Natural killer cell (primary cell): ENCODE measurements at regions not wholly inside any gene's neighbourhood (a gene's known extent, or its start where the extent isn't known, plus 50 kb on each side); places are given as distances from the start of the nearest gene placed in this dataset.
"Not testable (repeated sequence)": the region's sequence is repeated elsewhere in the genome, so short reads cannot be mapped to it uniquely, and the experiment has no call there.

Source experiments
- ATAC-seq, 3 donors: fragments of 150-1000 bp in 2 of 3; fragments of 200-7000 bp in 1 of 3; cut with Tn5 transposase; 1 replicate in 1 of 3; 2 replicates in 2 of 3; pipeline ENCODE4 v1.10.0; 2021; ENCODE audit warnings: mild to moderate bottlenecking in 2 of 3, moderate library complexity in 2 of 3
- DNase-seq, 2 donors: peaks; one replicate each; pipeline versions ENCODE4 v3.0.0 to v3.0.0-alpha.2; 2013 to 2021; ENCODE audit warnings: mixed read lengths in 1 of 2
- H3K27ac ChIP-seq: one replicate; pipeline ENCODE4 v1.5.1; 2013; ENCODE audit warnings: mild to moderate bottlenecking, low read length
- H3K27me3 ChIP-seq: one replicate; pipeline ENCODE4 v1.6.1; 2013; ENCODE audit warnings: low read length; ENCODE audit not compliant: control insufficient read depth, insufficient read depth
- H3K36me3 ChIP-seq: one replicate; pipeline ENCODE4 v1.6.1; 2013; ENCODE audit warnings: low read length; ENCODE audit not compliant: control insufficient read depth, insufficient read depth
- H3K4me1 ChIP-seq: one replicate; pipeline ENCODE4 v1.6.1; 2013; ENCODE audit warnings: low read length; ENCODE audit not compliant: control insufficient read depth, insufficient read depth
- H3K4me3 ChIP-seq: one replicate; pipeline ENCODE4 v1.5.1; 2013; ENCODE audit warnings: low read length
- H3K9me3 ChIP-seq: one replicate; pipeline ENCODE4 v1.6.1; 2013; ENCODE audit warnings: low read length; ENCODE audit not compliant: control insufficient read depth, insufficient read depth
- H3K27ac Mint-ChIP-seq, 2 donors: one replicate each; pipeline ENCODE4 v1.8.0; 2022; ENCODE audit warnings: mild to moderate bottlenecking in 2 of 2, mixed read lengths in 2 of 2, moderate library complexity in 1 of 2
- H3K27me3 Mint-ChIP-seq, 2 donors: one replicate each; pipeline ENCODE4 v1.8.0; 2022; ENCODE audit warnings: low read depth in 2 of 2, mixed read lengths in 2 of 2
- H3K36me3 Mint-ChIP-seq: one replicate; pipeline ENCODE4 v1.8.0; 2022; ENCODE audit warnings: mixed read lengths
- H3K4me1 Mint-ChIP-seq, 2 donors: one replicate each; pipeline ENCODE4 v1.8.0; 2022; ENCODE audit warnings: mixed read lengths in 2 of 2
- H3K4me3 Mint-ChIP-seq: one replicate; pipeline ENCODE4 v1.8.0; 2022; ENCODE audit warnings: mild to moderate bottlenecking, moderate library complexity, mixed read lengths
- H3K9me3 Mint-ChIP-seq, 2 donors: one replicate each; pipeline ENCODE4 v1.8.0; 2022; ENCODE audit warnings: mixed read lengths in 2 of 2
- CTCF ChIP-seq: fragments of 200-600 bp; IDR thresholded peaks from one replicate; pipeline ENCODE4 v1.8.0; 2022; ENCODE audit warnings: antibody characterized with exemption
- whole genome bisulfite sequencing: methylation state at CpG from one replicate; pipeline ENCODE4 v1.1.7; 2013; ENCODE audit warnings: missing lambda C conversion rate; ENCODE audit not compliant: insufficient coverage; 5-methylcytosine and 5-hydroxymethylcytosine counted together
- intact Hi-C: fragments of 100-400 bp; cut with micrococcal nuclease; formaldehyde crosslinking; loops from one replicate; pipeline ENCODE4 v1.14.2; 2022

- peaks cover 25 to 42% of the 10 kb centered on the region in 2 donors for H3K9me3 Mint-ChIP-seq
- ATAC-seq: no peak
- no peak overlapping the region for H3K4me3 Mint-ChIP-seq
- Histone ChIP-seq H3K36me3 (no peaks in the 10 kb centered on the region), H3K9me3 (peaks cover 9% of the 10 kb centered on the region), H3K27me3 (no peaks in the 10 kb centered on the region), H3K4me1 (no peaks in the 10 kb centered on the region), H3K4me3 (no peak overlapping the region), H3K27ac (no peak overlapping the region)
- intact Hi-C loops: no loop called here
- H3K27me3 Mint-ChIP-seq: no peaks in the 10 kb centered on the region
- no peaks in the 10 kb centered on the region for H3K4me1 Mint-ChIP-seq
- no peak for DNase-seq
- H3K36me3 Mint-ChIP-seq: peaks cover 17% of the 10 kb centered on the region
- no peak for TF ChIP-seq CTCF
- H3K27ac Mint-ChIP-seq: no peak overlapping the region
- WGBS: 59% methylated on average over 1 of the region's 1 CpG
Observed at GRCh38 chr9:102740578-102740977, 254.6 kb upstream of the CYLC2 start.

- H3K4me3 Mint-ChIP-seq: no peak overlapping the region
- peaks cover 6 to 22% of the 10 kb centered on the region in 2 donors for H3K9me3 Mint-ChIP-seq
- no peak overlapping the region for H3K27ac Mint-ChIP-seq
Observed at GRCh38 chr9:102728946-102729345, 266.2 kb upstream of the CYLC2 start.

GRCh38 chr9:102714184-102714583, 280.9 kb upstream of the CYLC2 start:
- 90% methylated on average over 2 of the region's 3 CpGs for WGBS
- no peak overlapping the region for H3K4me3 Mint-ChIP-seq

More at GRCh38 chr9:102728946-102729345, 266.2 kb upstream of the CYLC2 start:
- Histone ChIP-seq H3K4me3 (no peak overlapping the region), H3K27me3 (no peaks in the 10 kb centered on the region), H3K36me3 (no peaks in the 10 kb centered on the region), H3K9me3 (peaks cover 9% of the 10 kb centered on the region), H3K4me1 (no peaks in the 10 kb centered on the region), H3K27ac (no peak overlapping the region)
- intact Hi-C loops: no loop called here
- no peaks in the 10 kb centered on the region for H3K27me3 Mint-ChIP-seq
- H3K36me3 Mint-ChIP-seq: peaks cover 7% of the 10 kb centered on the region
- H3K4me1 Mint-ChIP-seq: no peaks in the 10 kb centered on the region
- 87% methylated on average over 6 of the region's 6 CpGs for WGBS
- no peak for TF ChIP-seq CTCF
- DNase-seq: no peak
- ATAC-seq: no peak

GRCh38 chr9:102712910-102713309, 282.2 kb upstream of the CYLC2 start:
- H3K4me3 Mint-ChIP-seq, ATAC-seq, DNase-seq, H3K27ac Mint-ChIP-seq, H3K9me3 ChIP-seq, H3K36me3 Mint-ChIP-seq, H3K4me1 ChIP-seq, H3K4me1 Mint-ChIP-seq, H3K27me3 Mint-ChIP-seq, H3K27me3 ChIP-seq, H3K36me3 ChIP-seq, intact Hi-C loops, H3K4me3 ChIP-seq, H3K27ac ChIP-seq: not testable (repeated sequence)
- peaks cover 4 to 16% of the 10 kb centered on the region in 2 donors for H3K9me3 Mint-ChIP-seq
- 89% methylated on average over 8 of the region's 8 CpGs for WGBS

More at GRCh38 chr9:102714184-102714583, 280.9 kb upstream of the CYLC2 start:
- Mint-ChIP-seq H3K36me3 (peaks cover under 1% of the 10 kb centered on the region), H3K4me1 (no peaks in the 10 kb centered on the region), H3K9me3 (peaks cover 6 to 18% of the 10 kb centered on the region in 2 donors), H3K27me3 (no peaks in the 10 kb centered on the region), H3K27ac (no peak overlapping the region)
- no peak overlapping the region for H3K4me3 ChIP-seq
- intact Hi-C loops: no loop called here
- no peaks in the 10 kb centered on the region for H3K4me1 ChIP-seq
- no peaks in the 10 kb centered on the region for H3K9me3 ChIP-seq
- ATAC-seq (no peak), DNase-seq (no peak)
- no peak for TF ChIP-seq CTCF
- no peak overlapping the region for H3K27ac ChIP-seq
- H3K36me3 ChIP-seq: no peaks in the 10 kb centered on the region
- H3K27me3 ChIP-seq: no peaks in the 10 kb centered on the region
